ENCODE measurements at regions not wholly inside any gene's neighbourhood (a gene's known extent, or its start where the extent isn't known, plus 50 kb on each side); places are given as distances from the start of the nearest gene placed in this dataset.
"Not testable (repeated sequence)": the region's sequence is repeated elsewhere in the genome, so short reads cannot be mapped to it uniquely, and the experiment has no call there.

GRCh38 chr12:105671720-105672119 is 341.2 kb downstream of the C12orf75 start:
- DNase-seq (ENCODE audit: low spot score), result no peak
- intact Hi-C loops (cut with DNase I), result loop anchor here in 1 of 2 donors (2.0 kb wide), 1 partner anchor 39 kb away; no protein-coding TSS in a partner anchor

DNA sequence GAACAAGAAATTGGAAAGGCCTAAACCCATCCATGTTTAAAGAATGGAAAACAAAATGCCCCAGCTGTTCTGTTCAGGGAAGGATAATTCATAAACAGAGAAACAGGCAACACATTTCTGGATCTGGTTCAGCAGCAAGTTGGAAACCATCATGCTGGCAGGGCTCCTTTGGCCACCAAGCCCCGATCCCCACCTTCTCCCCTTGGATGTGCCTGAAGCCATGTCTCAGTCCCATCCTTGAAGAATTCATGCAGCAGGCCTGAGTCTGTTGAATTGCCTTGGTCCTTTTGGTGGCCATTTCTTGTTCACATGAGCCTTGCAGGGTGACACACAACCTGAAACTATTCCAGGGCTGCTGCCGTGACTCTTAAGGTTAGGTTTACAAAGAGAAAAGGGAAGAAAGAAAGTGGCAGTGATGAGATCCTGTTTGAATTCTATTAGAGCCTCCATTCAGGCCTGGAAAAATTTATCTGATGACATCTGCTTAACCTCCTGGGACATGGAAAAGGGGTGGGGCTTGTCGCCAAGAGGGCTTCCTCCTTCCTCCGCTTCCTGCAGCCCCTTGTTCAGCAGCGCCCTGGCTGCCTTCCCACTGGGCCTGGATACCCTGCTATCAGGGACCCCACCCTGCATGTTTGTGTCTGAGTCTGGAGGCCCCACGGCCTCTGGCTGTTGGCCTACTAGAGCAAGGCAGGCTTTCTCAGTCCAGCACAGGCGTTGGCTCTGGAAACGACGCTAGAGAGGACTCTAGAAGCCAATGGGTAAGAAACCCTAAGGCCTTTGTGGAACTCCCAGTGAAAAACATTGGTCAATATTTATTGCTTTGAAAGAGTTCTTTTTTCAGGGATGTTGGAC is 341.9 kb downstream of the C12orf75 start:
- DNase-seq (ENCODE audit: low spot score), result peak; percentile 90
- intact Hi-C loops (cut with DNase I), result loop anchor here in 1 of 2 donors (2.0 kb wide), 1 partner anchor 38 kb away; no protein-coding TSS in a partner anchor

GRCh38 chr12:105674871-105675699 is 344.6 kb downstream of the C12orf75 start:
- DNase-seq (ENCODE audit: low spot score), result no peak
- intact Hi-C loops (cut with DNase I), result no loop called here

- no peak for DNase-seq (ENCODE audit: low spot score)
- intact Hi-C loops (cut with DNase I), result no loop called here
These were observed 346.2 kb downstream of the C12orf75 start for GRCh38 chr12:105676694-105677093.

DNA sequence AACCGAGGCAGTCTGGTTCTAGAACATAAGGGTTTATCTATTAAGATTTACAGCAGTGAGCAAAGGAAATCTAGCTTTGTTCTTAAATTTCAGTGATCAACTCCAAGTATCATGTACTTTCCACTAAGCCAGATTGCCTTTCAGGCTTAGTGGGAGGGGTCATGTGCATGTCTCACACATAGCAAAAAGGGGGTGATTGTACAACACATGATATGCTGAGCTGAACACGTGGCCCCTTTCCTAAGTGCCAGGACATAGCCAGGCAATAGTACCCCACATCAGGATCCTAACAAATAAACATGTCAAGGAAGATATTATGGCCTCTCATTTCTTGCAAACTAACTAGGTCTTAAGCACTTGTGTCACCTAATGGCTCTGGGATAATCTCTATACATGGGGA is 347.2 kb downstream of the C12orf75 start:
- intact Hi-C loops (cut with DNase I), result no loop called here
- DNase-seq (ENCODE audit: low spot score), result no peak

- DNase-seq (ENCODE audit: low spot score), result no peak
These were observed 349.5 kb downstream of the C12orf75 start for GRCh38 chr12:105679982-105680381.

DNA sequence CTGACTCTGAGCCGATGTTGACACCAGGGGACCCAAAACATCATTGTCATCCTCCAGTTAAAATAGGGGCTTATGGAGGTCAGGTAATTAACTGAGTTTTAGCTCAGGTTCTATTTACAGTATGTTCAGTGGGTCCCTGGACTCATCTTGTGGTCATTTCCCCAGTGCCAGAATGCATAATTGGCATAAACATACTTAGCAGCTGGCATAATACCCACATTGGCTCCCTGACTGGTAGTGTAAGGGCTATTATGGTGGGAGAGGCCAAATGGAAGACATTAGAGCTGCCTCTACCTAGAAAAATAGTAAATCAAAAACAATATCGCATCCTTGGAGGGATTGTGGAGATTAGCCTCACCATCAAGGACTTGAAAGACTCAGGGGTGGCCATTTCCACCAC is 350.9 kb downstream of the C12orf75 start:
- intact Hi-C loops (cut with DNase I), result no loop called here
- DNase-seq (ENCODE audit: low spot score), result no peak

More at GRCh38 chr12:105679982-105680381, 349.5 kb downstream of the C12orf75 start:
- intact Hi-C loops (cut with DNase I), result no loop called here

DNA sequence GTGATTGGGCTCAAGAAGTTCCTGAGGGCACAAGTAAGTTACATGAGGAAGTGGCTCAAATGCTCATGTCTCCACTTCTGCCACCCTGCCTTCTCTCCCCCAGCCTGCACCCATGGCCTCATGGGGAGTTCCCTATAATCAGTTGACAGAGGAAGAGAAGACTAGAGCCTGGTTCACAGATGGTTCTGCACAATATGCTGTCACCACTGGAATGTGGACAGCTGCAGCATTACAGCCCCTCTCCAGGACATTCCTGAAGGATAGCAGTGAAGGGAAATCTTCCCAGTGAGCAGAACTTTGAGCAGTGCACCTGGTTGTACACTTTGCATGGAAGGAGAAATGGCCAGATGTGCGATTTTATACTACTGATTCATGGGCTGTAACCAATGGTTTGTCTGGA is 352.3 kb downstream of the C12orf75 start:
- DNase-seq (ENCODE audit: low spot score); intact Hi-C loops (cut with DNase I): not testable (repeated sequence)

DNA sequence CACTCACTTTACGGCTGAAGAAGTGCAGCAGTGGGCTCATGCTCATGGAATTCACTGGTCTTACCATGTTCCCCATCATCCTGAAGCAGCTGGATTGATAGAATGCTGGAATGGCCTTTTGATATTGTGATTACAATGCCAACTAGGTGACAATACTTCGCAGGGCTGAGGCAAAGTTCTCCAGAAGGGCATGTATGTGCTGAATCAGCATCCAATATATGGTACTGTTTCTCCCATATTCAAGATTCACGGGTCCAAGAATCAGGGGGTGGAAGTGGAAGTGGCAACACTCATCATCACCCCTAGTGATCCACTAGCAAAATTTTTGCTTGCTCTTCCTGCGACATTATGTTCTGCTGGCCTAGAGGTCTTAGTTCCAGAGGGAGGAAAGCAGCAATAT is 353.3 kb downstream of the C12orf75 start:
- intact Hi-C loops (cut with DNase I), result not testable (repeated sequence)

DNA sequence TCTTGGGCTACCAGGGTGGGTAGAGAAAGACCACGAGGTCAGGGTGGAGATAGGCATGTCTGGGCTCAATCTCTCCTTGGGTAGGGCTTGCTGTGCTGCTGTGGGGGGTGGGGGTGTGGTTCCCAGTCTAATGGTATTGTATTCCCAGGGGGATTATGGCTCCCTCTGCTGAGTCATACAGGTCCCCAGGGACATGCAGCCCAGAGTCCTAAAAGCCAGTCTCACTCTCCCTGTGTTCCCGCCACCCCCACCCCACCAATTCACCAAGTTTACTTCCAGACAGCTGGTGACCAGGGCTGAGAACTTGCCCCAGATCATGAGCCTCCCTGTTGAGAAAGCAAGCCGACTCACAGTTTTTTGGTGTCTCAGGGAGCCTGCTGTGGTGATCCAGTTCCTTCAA is 367.6 kb downstream of the C12orf75 start:
- intact Hi-C loops (cut with DNase I), result no loop called here
- DNase-seq (ENCODE audit: low spot score), result no peak

More for the DNA sequence above, 353.3 kb downstream of the C12orf75 start:
- DNase-seq (ENCODE audit: low spot score), result not testable (repeated sequence)

DNA sequence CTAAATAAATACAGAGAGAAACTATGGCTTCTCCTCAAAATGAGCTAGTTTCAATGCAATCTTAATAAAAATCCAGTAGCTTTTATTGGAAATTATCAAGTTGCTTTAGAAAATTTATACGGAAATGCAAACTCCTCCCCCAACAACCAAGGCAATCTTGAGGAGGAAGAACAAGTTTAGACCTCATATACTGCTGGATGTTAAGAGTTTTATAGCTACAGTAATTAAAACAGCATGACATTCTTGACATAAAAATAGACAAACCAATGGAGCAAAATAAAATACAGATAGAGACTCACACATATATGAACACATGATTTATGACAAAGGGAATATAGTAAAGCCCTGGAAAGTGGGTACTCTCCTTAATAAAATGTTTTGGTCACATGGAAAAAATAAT is 368.7 kb downstream of the C12orf75 start:
- intact Hi-C loops (cut with DNase I), result no loop called here
- no peak for DNase-seq (ENCODE audit: low spot score)

GRCh38 chr12:105704787-105705186 is 374.3 kb downstream of the C12orf75 start:
- DNase-seq (ENCODE audit: low spot score), result no peak
- intact Hi-C loops (cut with DNase I), result loop anchor here (5.0 to 10.0 kb wide), 2 partner anchors 430 to 433 kb away; partner anchors contain the start of gene NUAK1 (in 2 of the 2)

GRCh38 chr12:105705235-105705634 is 374.7 kb downstream of the C12orf75 start:
- no peak for DNase-seq (ENCODE audit: low spot score)
- intact Hi-C loops (cut with DNase I), result loop anchor here (5.0 to 10.0 kb wide), 2 partner anchors 430 to 432 kb away; partner anchors contain the start of gene NUAK1 (in 2 of the 2)

DNA sequence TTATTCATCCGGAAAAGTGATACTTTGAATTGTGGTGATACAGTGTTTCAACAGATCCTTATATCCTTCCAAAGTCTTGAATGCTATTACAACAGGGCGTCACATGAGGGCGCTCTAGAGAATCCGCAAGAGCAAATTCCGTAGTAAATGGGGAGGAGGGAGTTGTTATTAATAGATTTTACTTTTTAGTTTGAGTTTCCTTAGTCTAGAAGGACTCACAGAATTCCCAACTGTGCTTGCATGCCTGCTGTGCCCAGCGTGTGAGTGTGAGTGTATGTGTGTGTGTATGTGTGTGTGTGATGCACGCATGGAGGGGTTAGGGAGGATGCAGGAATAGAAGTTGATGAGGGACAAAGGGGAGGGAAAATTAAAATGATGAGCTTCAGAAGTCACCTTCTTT is 375.3 kb downstream of the C12orf75 start:
- DNase-seq (ENCODE audit: low spot score), result no peak
- intact Hi-C loops (cut with DNase I), result loop anchor here (5.0 to 10.0 kb wide), 2 partner anchors 429 to 432 kb away; partner anchors contain the start of gene NUAK1 (in 2 of the 2)

DNA sequence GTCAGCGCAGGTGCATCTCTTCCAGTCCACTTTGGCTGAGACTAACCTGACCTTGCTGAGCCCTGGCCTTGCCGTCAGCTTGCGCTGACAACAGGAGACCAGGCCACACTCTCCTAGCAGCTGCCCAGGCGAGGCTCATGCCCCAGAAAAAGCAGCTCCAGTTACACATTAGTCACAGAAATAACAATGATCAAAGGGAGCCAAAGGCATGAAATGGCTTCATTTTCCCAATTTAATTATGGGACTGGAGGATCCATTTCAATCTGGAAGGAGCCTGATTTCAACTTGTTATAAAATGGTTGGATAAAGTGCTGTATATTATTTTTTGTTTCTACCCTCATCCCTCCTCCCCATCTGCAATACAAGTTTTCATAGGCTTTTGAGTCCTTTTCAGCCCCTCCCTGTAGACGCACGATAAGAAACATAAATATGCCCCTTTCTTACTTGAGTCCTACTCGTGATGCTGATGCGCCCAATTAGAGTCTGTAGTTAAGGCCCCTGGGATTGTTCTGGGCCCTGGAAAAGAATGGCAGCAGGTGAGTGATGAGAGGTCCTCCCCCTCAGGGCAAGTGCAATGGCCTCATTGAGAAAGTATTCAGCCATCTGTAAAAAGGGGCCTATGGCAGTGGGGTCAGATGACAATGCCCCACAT is 376.0 kb downstream of the C12orf75 start:
- intact Hi-C loops (cut with DNase I), result loop anchor here (5.0 to 10.0 kb wide), 2 partner anchors 428 to 431 kb away; partner anchors contain the start of gene NUAK1 (in 2 of the 2)
- DNase-seq (ENCODE audit: low spot score), result no peak

- intact Hi-C loops (cut with DNase I), result loop anchor here (5.0 to 10.0 kb wide), 2 partner anchors 428 to 430 kb away; partner anchors contain the start of gene NUAK1 (in 2 of the 2)
- no peak for DNase-seq (ENCODE audit: low spot score)
These were observed 376.5 kb downstream of the C12orf75 start for GRCh38 chr12:105706973-105707334.

GRCh38 chr12:105713606-105714305 is 383.3 kb downstream of the C12orf75 start:
- DNase-seq (ENCODE audit: low spot score), result no peak
- intact Hi-C loops (cut with DNase I), result no loop called here

GRCh38 chr12:105716621-105717020 is 386.1 kb downstream of the C12orf75 start:
- intact Hi-C loops (cut with DNase I), result no loop called here
- no peak for DNase-seq (ENCODE audit: low spot score)

Measured in posterior vena cava (tissue), 2 donors.